Adrenal gland (tissue), 9 donors: ENCODE measurements at regions not wholly inside any gene's neighbourhood (a gene's known extent, or its start where the extent isn't known, plus 50 kb on each side); places are given as distances from the start of the nearest gene placed in this dataset.

ENCODE experiments used
- DNase-seq, 7 donors: peaks; one replicate each; pipeline ENCODE4 v3.0.0-alpha.2; 2019 to 2020
- H3K27ac ChIP-seq, 5 donors: fragments of 200-600 bp; sonication (generic) in 4 of 5; 1 replicate in 3 of 5; 2 replicates in 2 of 5; pipeline versions ENCODE4 v1.5.1 to v1.8.0; 2016 to 2020; ENCODE audit warnings: mild to moderate bottlenecking in 1 of 5
- H3K27me3 ChIP-seq: fragments of 200-600 bp; 2 replicates; pipeline ENCODE4 v1.8.0; 2021
- H3K36me3 ChIP-seq, 2 donors: fragments of 200-600 bp; replicated peaks in 1 of 2; 1 replicate in 1 of 2; 2 replicates in 1 of 2; pipeline versions ENCODE4 v1.5.1 to v1.8.0; 2018 to 2022
- H3K4me1 ChIP-seq, 2 donors: fragments of 200-600 bp; replicated peaks in 1 of 2; 1 replicate in 1 of 2; 2 replicates in 1 of 2; pipeline versions ENCODE4 v1.5.1 to v1.8.0; 2018 to 2021
- H3K4me3 ChIP-seq, 4 donors: fragments of 200-600 bp; sonication (generic) in 3 of 4; one replicate each; pipeline ENCODE4 v1.5.1; 2016 to 2018
- H3K9me3 ChIP-seq, 3 donors: fragments of 200-600 bp; sonication (generic) in 1 of 3; replicated peaks in 1 of 3; 1 replicate in 2 of 3; 2 replicates in 1 of 3; pipeline versions ENCODE4 v1.5.1 to v1.8.0; 2016 to 2021
- CTCF ChIP-seq, 6 experiments: fragments of 450-650 bp in 4 of 6; fragments of 200-600 bp in 2 of 6; sonication (generic) in 1 of 6; IDR thresholded peaks; 1 replicate in 5 of 6; 2 replicates in 1 of 6; pipeline versions ENCODE4 v1.5.1 to v1.8.0; 2016 to 2021; ENCODE audit warnings: antibody characterized with exemption in 6 of 6, mild to moderate bottlenecking in 2 of 6, moderate library complexity in 1 of 6
- POLR2A ChIP-seq, 2 donors: fragments of 450-650 bp; IDR thresholded peaks; one replicate each; pipeline ENCODE4 v1.6.1; 2017; ENCODE audit warnings: antibody characterized with exemption in 2 of 2, mild to moderate bottlenecking in 2 of 2, moderate library complexity in 1 of 2
- WGBS, 4 donors: extraction: QIAGEN DNeasy Blood & Tissue Kit in 2 of 4; methylation state at CpG; one replicate each; pipeline versions ENCODE4 v1.1.5 to v1.1.7; 2013 to 2017; 5-methylcytosine and 5-hydroxymethylcytosine counted together
- intact Hi-C, 2 donors: fragments of 100-400 bp; cut with DNase I; formaldehyde crosslinking; loops; one replicate each; pipeline versions ENCODE4 v1.14.1 to v1.15.0; 2022 to 2023
- donor health status: healthy with polysubstance abuse.
- donor health status: Bipolar disorder and iron deficiency.
- donor health status: DM: yes; HTN: yes; CAD: no.
- donor health status: DM: no; HTN: no; CAD: no.
- donor health status: DM: no; HTN: no; CAD: no.

- Histone ChIP-seq H3K9me3 (no peaks in the 10 kb centered on the region), H3K4me1 (no peaks in the 10 kb centered on the region), H3K27me3 (no peaks in the 10 kb centered on the region), H3K4me3 (no peak overlapping the region), H3K27ac (no peak overlapping the region), H3K36me3 (no peaks in the 10 kb centered on the region)
- WGBS, 4 donors = 82 to 95% (median 86%) methylated on average over 2 of the region's 2 CpGs
- TF ChIP-seq CTCF (IDR thresholded peaks at IDR 0.05) = no peak
- TF ChIP-seq POLR2A (IDR thresholded peaks at IDR 0.05) = no peak
- intact Hi-C loops = no loop called here
- no peak for DNase-seq
Measured at GRCh38 chr1:104804147-104804546, 1054.4 kb downstream of the AMY1C start.

GRCh38 chr1:104807590-104807989 is 1057.9 kb downstream of the AMY1C start:
- Histone ChIP-seq H3K27ac (no peak overlapping the region), H3K4me3 (no peak overlapping the region), H3K9me3 (no peaks in the 10 kb centered on the region), H3K27me3 (no peaks in the 10 kb centered on the region), H3K4me1 (no peaks in the 10 kb centered on the region), H3K36me3 (no peaks in the 10 kb centered on the region)
- WGBS, 4 donors = 29 to 40% (median 37%) methylated on average over 2 of the region's 2 CpGs
- no peak for DNase-seq
- intact Hi-C loops = no loop called here
- TF ChIP-seq POLR2A (IDR thresholded peaks at IDR 0.05) (no peak), CTCF (IDR thresholded peaks at IDR 0.05) (no peak)

- Histone ChIP-seq H3K9me3 (no peaks in the 10 kb centered on the region), H3K27me3 (no peaks in the 10 kb centered on the region), H3K36me3 (no peaks in the 10 kb centered on the region), H3K4me1 (no peaks in the 10 kb centered on the region), H3K27ac (no peak overlapping the region), H3K4me3 (no peak overlapping the region)
- no peak for DNase-seq
- TF ChIP-seq POLR2A (IDR thresholded peaks at IDR 0.05) (no peak), CTCF (IDR thresholded peaks at IDR 0.05) (no peak)
- WGBS, 4 donors = 19 to 47% (median 29%) methylated on average over 1 of the region's 1 CpG
- intact Hi-C loops = no loop called here
Measured at GRCh38 chr1:104825401-104825800, 1075.7 kb downstream of the AMY1C start.

- Histone ChIP-seq H3K4me1 (no peaks in the 10 kb centered on the region), H3K27ac (no peak overlapping the region), H3K4me3 (no peak overlapping the region), H3K9me3 (no peaks in the 10 kb centered on the region), H3K36me3 (no peaks in the 10 kb centered on the region), H3K27me3 (no peaks in the 10 kb centered on the region)
- DNase-seq = no peak
- intact Hi-C loops = no loop called here
- TF ChIP-seq POLR2A (IDR thresholded peaks at IDR 0.05) (no peak), CTCF (IDR thresholded peaks at IDR 0.05) (no peak)
- WGBS, 4 donors = 79 to 89% (median 85%) methylated on average over 2 of the region's 2 CpGs
Measured at GRCh38 chr1:104830534-104830933, 1080.8 kb downstream of the AMY1C start.
